CD4-positive, alpha-beta T cell treated with Interleukin-2 at 100 ng/mL for 4 hours (primary cell): ENCODE measurements at regions not wholly inside any gene's neighbourhood (a gene's known extent, or its start where the extent isn't known, plus 50 kb on each side); places are given as distances from the start of the nearest gene placed in this dataset.

Source experiments
- DNase-seq: peaks from one replicate; pipeline ENCODE4 v3.0.0-alpha.2; 2020; ENCODE audit warnings: low spot score

- DNase-seq, result no peak
These were observed 161.7 kb upstream of the FN1 start for GRCh38 chr2:215597577-215597976.

GRCh38 chr2:215594766-215595165 is 158.9 kb upstream of the FN1 start:
- no peak for DNase-seq

GRCh38 chr2:215590010-215590745 is 154.3 kb upstream of the FN1 start:
- DNase-seq, result no peak

- no peak for DNase-seq
These were observed 148.0 kb upstream of the FN1 start for GRCh38 chr2:215583881-215584280.

- no peak for DNase-seq
These were observed 143.9 kb upstream of the FN1 start for GRCh38 chr2:215579809-215580208.

- DNase-seq, result no peak
These were observed 141.5 kb upstream of the FN1 start for GRCh38 chr2:215577356-215577755.

- DNase-seq, result no peak
These were observed 140.7 kb upstream of the FN1 start for GRCh38 chr2:215576572-215576971.

GRCh38 chr2:215573496-215573895 is 137.6 kb upstream of the FN1 start:
- no peak for DNase-seq

GRCh38 chr2:215572341-215572848 is 136.5 kb upstream of the FN1 start:
- no peak for DNase-seq

GRCh38 chr2:215571689-215572088 is 135.8 kb upstream of the FN1 start:
- no peak for DNase-seq

- DNase-seq, result no peak
These were observed 131.6 kb upstream of the FN1 start for GRCh38 chr2:215567504-215567903.

GRCh38 chr2:215565897-215566296 is 130.0 kb upstream of the FN1 start:
- DNase-seq, result no peak

- no peak for DNase-seq
These were observed 121.8 kb upstream of the FN1 start for GRCh38 chr2:215557701-215558100.

GRCh38 chr2:215556979-215557378 is 121.1 kb upstream of the FN1 start:
- DNase-seq, result no peak

GRCh38 chr2:215554689-215555498 is 119.0 kb upstream of the FN1 start:
- DNase-seq, result no peak

GRCh38 chr2:215553946-215554345 is 118.1 kb upstream of the FN1 start:
- DNase-seq, result no peak

GRCh38 chr2:215552144-215552580 is 116.3 kb upstream of the FN1 start:
- no peak for DNase-seq

GRCh38 chr2:215550331-215550730 is 114.5 kb upstream of the FN1 start:
- DNase-seq, result no peak

- no peak for DNase-seq
These were observed 112.8 kb upstream of the FN1 start for GRCh38 chr2:215548714-215549113.

GRCh38 chr2:215542690-215543089 is 106.8 kb upstream of the FN1 start:
- no peak for DNase-seq

GRCh38 chr2:215540658-215541057 is 104.8 kb upstream of the FN1 start:
- no peak for DNase-seq

GRCh38 chr2:215537611-215538010 is 101.7 kb upstream of the FN1 start:
- DNase-seq, result no peak

- DNase-seq, result no peak
These were observed 100.6 kb upstream of the FN1 start for GRCh38 chr2:215536510-215536909.
